Jurkat, Clone E6-1 (cell line): ENCODE measurements at regions not wholly inside any gene's neighbourhood (a gene's known extent, or its start where the extent isn't known, plus 50 kb on each side); places are given as distances from the start of the nearest gene placed in this dataset.
"Not testable (repeated sequence)": the region's sequence is repeated elsewhere in the genome, so short reads cannot be mapped to it uniquely, and the experiment has no call there.

Experiments
- DNase-seq: peaks from one replicate; pipeline ENCODE4 v3.0.0-alpha.2; 2011; ENCODE audit warnings: low read depth, low spot score
- H3K4me3 ChIP-seq: 2 replicates; pipeline ENCODE4 v1.5.1; 2011; ENCODE audit warnings: mild to moderate bottlenecking, low read length, control low read depth, moderate library complexity

GRCh38 chr1:841671-842425, 81.9 kb upstream of the SAMD11 start:
- not testable (repeated sequence) for DNase-seq
- peak overlapping the region; percentile 26 for H3K4me3 ChIP-seq

DNA sequence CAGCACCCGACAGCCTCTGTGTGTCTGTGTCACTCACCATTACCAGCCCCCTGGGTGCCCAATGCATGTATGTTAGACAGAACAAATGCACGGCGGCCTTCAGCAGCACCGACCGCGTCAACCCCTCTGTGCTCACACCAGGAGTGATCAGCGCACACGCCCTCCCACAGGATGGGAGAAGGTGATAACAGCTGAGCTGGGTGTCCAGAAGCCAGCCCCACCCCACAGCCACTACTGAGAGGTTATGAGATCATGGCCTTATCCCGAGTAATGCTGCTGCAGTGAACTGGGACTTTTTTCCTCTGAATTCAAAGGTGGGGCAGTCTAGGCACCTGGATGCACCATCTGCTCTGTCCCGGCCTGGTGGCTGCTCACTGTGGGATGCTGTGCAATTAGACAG, 80.9 kb upstream of the SAMD11 start:
- 0 out of 2 replicates have a peak overlapping the region, but pooled peaks have one; percentile 11 for H3K4me3 ChIP-seq

GRCh38 chr1:843946-844345, 79.8 kb upstream of the SAMD11 start:
- not testable (repeated sequence) for H3K4me3 ChIP-seq

More for the DNA sequence above, 80.9 kb upstream of the SAMD11 start:
- DNase-seq: not testable (repeated sequence)

GRCh38 chr1:844472-845026, 79.2 kb upstream of the SAMD11 start:
- DNase-seq: peak; percentile 71
- no peak overlapping the region for H3K4me3 ChIP-seq

More at GRCh38 chr1:843946-844345, 79.8 kb upstream of the SAMD11 start:
- DNase-seq: not testable (repeated sequence)

GRCh38 chr1:845641-846040, 78.1 kb upstream of the SAMD11 start:
- not testable (repeated sequence) for DNase-seq, H3K4me3 ChIP-seq

- H3K4me3 ChIP-seq, DNase-seq: not testable (repeated sequence)
Observed at GRCh38 chr1:849873-850272, 73.8 kb upstream of the SAMD11 start.

GRCh38 chr1:850318-850717, 73.4 kb upstream of the SAMD11 start:
- not testable (repeated sequence) for DNase-seq, H3K4me3 ChIP-seq

DNA sequence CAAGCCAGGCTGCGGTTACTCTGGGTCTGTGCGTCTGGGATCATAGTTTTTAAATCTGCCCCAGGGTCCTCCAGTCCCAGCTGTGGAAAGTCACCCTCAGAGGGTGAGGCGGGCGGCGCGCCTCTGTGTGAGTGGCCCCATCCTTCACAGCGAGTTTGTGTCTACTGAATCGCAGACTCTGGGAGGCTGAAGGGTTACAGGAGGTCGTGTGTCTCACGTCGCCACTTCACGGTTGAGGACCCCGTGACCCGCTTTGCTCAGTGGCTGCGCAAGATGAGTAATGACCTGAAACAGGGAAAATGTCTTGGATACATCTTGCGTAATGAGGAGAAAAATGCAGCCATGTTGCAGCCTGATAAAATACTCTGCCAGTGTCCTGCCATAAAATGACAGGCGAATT, 72.3 kb upstream of the SAMD11 start:
- not testable (repeated sequence) for DNase-seq, H3K4me3 ChIP-seq

GRCh38 chr1:851841-852240, 71.9 kb upstream of the SAMD11 start:
- H3K4me3 ChIP-seq, DNase-seq: not testable (repeated sequence)

DNA sequence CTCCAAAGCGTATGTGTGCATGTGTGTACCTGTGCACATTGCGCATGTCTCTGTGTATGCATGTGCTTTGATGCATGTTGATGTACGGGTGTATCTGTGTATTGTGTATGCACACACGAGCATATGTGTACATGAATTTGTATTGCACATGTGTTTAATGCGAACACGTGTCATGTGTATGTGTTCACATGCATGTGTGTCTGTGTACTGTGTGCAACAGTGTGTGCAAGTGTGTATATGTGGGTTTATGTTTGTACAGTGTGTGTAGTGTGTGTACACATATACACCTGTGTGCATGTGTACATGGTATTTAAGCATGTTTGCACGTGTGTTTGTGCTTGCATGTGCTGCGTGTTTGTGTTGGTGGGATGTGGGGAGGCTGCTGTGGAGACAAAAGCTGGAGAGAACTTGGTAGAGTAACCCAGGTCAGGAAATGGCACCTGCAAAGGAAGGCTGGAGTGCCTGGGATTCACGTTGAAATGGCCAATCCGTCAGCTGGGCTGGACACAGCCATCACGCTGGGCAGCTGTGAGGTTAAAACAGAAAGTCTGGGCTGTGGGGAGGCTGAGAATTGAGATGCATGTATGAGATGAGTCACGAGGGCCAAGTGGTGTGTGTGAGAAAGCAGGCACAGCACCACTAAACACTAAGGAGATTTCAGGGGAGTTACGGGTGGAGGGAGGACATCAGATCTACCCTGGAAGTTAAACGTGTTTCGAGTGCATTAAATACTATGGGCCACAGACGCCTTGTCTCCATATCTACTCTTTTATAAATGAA, 68.3 kb upstream of the SAMD11 start:
- not testable (repeated sequence) for DNase-seq, H3K4me3 ChIP-seq

- not testable (repeated sequence) for H3K4me3 ChIP-seq, DNase-seq
Observed at GRCh38 chr1:856541-857057, 67.1 kb upstream of the SAMD11 start.

- DNase-seq, H3K4me3 ChIP-seq: not testable (repeated sequence)
Observed at GRCh38 chr1:857926-858648, 65.6 kb upstream of the SAMD11 start.

- DNase-seq, H3K4me3 ChIP-seq: not testable (repeated sequence)
Observed at GRCh38 chr1:858649-859041, 65.1 kb upstream of the SAMD11 start.

- DNase-seq, H3K4me3 ChIP-seq: not testable (repeated sequence)
Observed at GRCh38 chr1:860941-861340, 62.8 kb upstream of the SAMD11 start.

- DNase-seq: no peak
- no peak overlapping the region for H3K4me3 ChIP-seq
Observed at GRCh38 chr1:861714-862113, 62.0 kb upstream of the SAMD11 start.

- DNase-seq, H3K4me3 ChIP-seq: not testable (repeated sequence)
Observed at GRCh38 chr1:862601-863000, 61.1 kb upstream of the SAMD11 start.

- not testable (repeated sequence) for DNase-seq, H3K4me3 ChIP-seq
Observed at GRCh38 chr1:865633-866032, 58.1 kb upstream of the SAMD11 start.

DNA sequence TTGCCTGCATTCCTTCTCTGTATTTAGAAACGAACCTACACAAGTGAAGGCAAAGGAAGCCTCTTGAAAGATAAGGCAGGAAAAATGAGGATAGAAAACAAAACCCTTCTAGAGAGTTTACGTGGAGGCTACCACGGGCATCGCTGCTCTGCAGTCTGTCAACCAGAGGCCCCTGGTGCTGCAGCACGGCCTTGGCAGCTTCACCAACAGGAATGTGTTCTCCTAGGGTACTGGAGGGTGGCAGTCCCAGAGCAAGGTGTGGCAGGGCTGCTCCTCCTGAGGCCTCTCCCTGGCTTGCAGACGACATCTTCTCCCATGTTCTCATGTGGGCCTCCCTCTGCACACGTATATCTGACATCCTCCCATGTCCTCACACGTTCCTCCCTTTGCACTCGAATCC, 57.6 kb upstream of the SAMD11 start:
- H3K4me3 ChIP-seq: no peak overlapping the region
- no peak for DNase-seq
